ENCODE measurements at regions not wholly inside any gene's neighbourhood (a gene's known extent, or its start where the extent isn't known, plus 50 kb on each side); places are given as distances from the start of the nearest gene placed in this dataset.

DNA sequence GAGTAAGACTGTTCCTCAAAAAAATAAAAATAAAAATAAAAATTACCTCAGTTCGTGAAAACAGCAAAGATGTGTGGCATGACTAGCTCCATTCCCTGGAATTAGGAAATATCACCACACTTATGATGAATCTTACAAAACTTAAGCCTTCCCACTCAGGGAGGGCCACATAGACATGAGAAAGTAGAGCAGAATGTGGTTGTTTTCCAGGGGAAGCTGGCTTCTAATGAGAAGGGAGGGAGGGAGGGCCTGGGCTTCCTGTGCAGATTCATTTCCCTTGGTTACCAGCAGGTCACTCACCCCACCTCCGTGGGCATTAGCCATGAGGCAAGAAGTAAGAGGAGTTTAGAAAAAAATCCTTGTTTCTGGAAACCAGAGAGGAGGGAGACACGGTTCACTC lies 95.9 kb upstream of the RMDN2 start:
- Histone ChIP-seq H4K20me1 (ENCODE audit: control insufficient read depth, extremely low read depth, insufficient read depth, low read length) (no peaks in the 10 kb centered on the region), H3K4me2 (ENCODE audit: extremely low read depth, insufficient read depth, low read length) (no peak overlapping the region)

DNA sequence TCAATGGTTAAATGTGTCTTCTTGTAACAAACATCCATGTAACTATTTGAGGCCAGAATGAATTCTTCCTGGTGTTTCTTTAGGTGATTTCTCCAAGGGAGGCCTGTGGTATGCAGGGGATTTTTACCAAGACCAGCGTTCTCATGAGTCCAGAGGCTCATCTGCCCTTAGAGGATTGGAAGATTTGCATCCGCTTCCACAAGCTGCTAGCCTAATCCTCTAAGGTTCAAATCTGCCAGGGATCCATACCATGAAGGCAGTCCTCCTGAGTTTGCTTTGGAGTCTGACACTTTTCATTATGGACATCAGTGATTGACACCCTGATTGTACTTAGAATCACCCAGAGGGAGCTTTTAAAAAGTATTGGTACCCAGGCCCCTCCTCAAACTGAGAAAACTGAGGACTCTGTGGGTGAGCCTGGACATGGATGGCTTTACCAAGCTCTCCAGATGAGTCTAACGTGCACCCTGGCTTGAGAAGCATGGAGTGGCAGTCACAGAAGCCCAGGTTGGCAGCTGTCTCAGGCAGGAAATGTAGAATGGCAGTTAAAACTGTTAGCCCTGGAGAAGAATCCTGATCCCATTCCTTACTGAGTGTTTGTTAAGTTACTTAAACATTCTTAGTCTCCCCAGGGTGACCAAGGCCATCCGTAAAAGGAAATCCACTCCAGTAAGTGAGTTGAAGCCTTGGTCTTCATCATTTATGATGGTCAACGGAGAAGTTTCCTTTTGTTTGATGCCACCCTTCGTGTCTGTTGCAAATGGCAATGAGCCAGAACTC lies 95.3 kb upstream of the RMDN2 start:
- H3K27me3 ChIP-seq (ENCODE audit: control insufficient read depth, insufficient read depth, low read length) = no peaks in the 10 kb centered on the region
- DNase-seq (ENCODE audit: low read depth in 2 of 2) = no peak
- no peaks in the 10 kb centered on the region for H3K79me2 ChIP-seq (ENCODE audit: control insufficient read depth, insufficient read depth, low read length)
- no peak overlapping the region for H3K4me3 ChIP-seq (replicated peaks in 1 of 4; ENCODE audit: control extremely low read depth in 1 of 4, insufficient read depth in 1 of 4, low read depth in 3 of 4, low read length in 4 of 4)
- no peaks in the 10 kb centered on the region for H3K36me3 ChIP-seq (ENCODE audit: control insufficient read depth, insufficient read depth, low read length)
- H3K27ac ChIP-seq (ENCODE audit: insufficient read depth, low read length) = peak overlapping the region; percentile 66
- no peaks in the 10 kb centered on the region for H3K9me3 ChIP-seq (ENCODE audit: control insufficient read depth, insufficient read depth, low read depth, low read length)
- no peak overlapping the region for H3K9ac ChIP-seq (ENCODE audit: insufficient read depth, low read length)
- no peak overlapping the region for H3K4me2 ChIP-seq (ENCODE audit: extremely low read depth, insufficient read depth, low read length)
- H2AFZ ChIP-seq (ENCODE audit: low read length) = no peak overlapping the region
- H4K20me1 ChIP-seq (ENCODE audit: control insufficient read depth, extremely low read depth, insufficient read depth, low read length) = no peaks in the 10 kb centered on the region
- H3K4me1 ChIP-seq (ENCODE audit: control insufficient read depth, extremely low read depth, insufficient read depth, low read length) = peaks cover 17% of the 10 kb centered on the region
- TF ChIP-seq EZH2 (IDR thresholded peaks at IDR 0.05; ENCODE audit: low read length, missing control alignments) = no peak
- TF ChIP-seq, protein P1, sequence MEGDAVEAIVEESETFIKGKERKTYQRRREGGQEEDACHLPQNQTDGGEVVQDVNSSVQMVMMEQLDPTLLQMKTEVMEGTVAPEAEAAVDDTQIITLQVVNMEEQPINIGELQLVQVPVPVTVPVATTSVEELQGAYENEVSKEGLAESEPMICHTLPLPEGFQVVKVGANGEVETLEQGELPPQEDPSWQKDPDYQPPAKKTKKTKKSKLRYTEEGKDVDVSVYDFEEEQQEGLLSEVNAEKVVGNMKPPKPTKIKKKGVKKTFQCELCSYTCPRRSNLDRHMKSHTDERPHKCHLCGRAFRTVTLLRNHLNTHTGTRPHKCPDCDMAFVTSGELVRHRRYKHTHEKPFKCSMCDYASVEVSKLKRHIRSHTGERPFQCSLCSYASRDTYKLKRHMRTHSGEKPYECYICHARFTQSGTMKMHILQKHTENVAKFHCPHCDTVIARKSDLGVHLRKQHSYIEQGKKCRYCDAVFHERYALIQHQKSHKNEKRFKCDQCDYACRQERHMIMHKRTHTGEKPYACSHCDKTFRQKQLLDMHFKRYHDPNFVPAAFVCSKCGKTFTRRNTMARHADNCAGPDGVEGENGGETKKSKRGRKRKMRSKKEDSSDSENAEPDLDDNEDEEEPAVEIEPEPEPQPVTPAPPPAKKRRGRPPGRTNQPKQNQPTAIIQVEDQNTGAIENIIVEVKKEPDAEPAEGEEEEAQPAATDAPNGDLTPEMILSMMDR (conservative IDR thresholded peaks at IDR 0.05 in 1 of 2, IDR thresholded peaks at IDR 0.05 in 1 of 2; ENCODE audit: low read depth in 1 of 2, low read length in 2 of 2) = no peak

More for the DNA sequence above, 95.9 kb upstream of the RMDN2 start:
- peak overlapping the region; percentile 66 for H3K27ac ChIP-seq (ENCODE audit: insufficient read depth, low read length)
- no peaks in the 10 kb centered on the region for H3K27me3 ChIP-seq (ENCODE audit: control insufficient read depth, insufficient read depth, low read length)
- H3K9me3 ChIP-seq (ENCODE audit: control insufficient read depth, insufficient read depth, low read depth, low read length) = no peaks in the 10 kb centered on the region
- no peaks in the 10 kb centered on the region for H3K36me3 ChIP-seq (ENCODE audit: control insufficient read depth, insufficient read depth, low read length)
- no peak overlapping the region for H2AFZ ChIP-seq (ENCODE audit: low read length)
- DNase-seq (ENCODE audit: low read depth in 2 of 2) = peak; percentile 75 to 97
- TF ChIP-seq, protein P1 (conservative IDR thresholded peaks at IDR 0.05 in 1 of 2, IDR thresholded peaks at IDR 0.05 in 1 of 2; ENCODE audit: low read depth in 1 of 2, low read length in 2 of 2) = no peak
- no peak for TF ChIP-seq EZH2 (IDR thresholded peaks at IDR 0.05; ENCODE audit: low read length, missing control alignments)
- no peaks in the 10 kb centered on the region for H3K79me2 ChIP-seq (ENCODE audit: control insufficient read depth, insufficient read depth, low read length)
- no peak overlapping the region for H3K4me3 ChIP-seq (replicated peaks in 1 of 4; ENCODE audit: control extremely low read depth in 1 of 4, insufficient read depth in 1 of 4, low read depth in 3 of 4, low read length in 4 of 4)
- peaks cover 17% of the 10 kb centered on the region for H3K4me1 ChIP-seq (ENCODE audit: control insufficient read depth, extremely low read depth, insufficient read depth, low read length)
- H3K9ac ChIP-seq (ENCODE audit: insufficient read depth, low read length) = no peak overlapping the region

DNA sequence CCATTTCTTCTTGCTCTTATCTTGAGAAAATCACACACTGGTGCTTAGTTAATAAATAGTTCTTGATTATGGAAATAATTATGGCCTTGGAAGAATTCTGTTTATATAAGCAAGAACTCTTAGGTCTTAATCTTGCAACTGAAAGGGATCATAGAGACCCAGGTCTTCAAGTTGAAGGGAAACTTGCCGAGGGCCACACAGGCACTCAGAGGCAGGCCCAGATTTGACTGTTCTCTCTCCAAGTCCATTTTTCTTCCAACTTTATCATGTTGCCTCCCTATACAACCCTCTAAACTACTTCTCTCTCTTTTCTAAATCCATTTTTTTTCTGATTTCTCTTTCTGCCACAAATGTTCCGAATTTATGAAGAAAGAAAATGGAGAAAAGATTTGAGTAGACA lies 94.5 kb upstream of the RMDN2 start:
- Histone ChIP-seq H3K36me3 (ENCODE audit: control insufficient read depth, insufficient read depth, low read length) (no peaks in the 10 kb centered on the region), H3K79me2 (ENCODE audit: control insufficient read depth, insufficient read depth, low read length) (no peaks in the 10 kb centered on the region), H3K9ac (ENCODE audit: insufficient read depth, low read length) (no peak overlapping the region), H3K27me3 (ENCODE audit: control insufficient read depth, insufficient read depth, low read length) (no peaks in the 10 kb centered on the region), H3K4me3 (replicated peaks in 1 of 4; ENCODE audit: control extremely low read depth in 1 of 4, insufficient read depth in 1 of 4, low read depth in 3 of 4, low read length in 4 of 4) (no peak overlapping the region), H3K9me3 (ENCODE audit: control insufficient read depth, insufficient read depth, low read depth, low read length) (no peaks in the 10 kb centered on the region), H3K4me2 (ENCODE audit: extremely low read depth, insufficient read depth, low read length) (no peak overlapping the region), H4K20me1 (ENCODE audit: control insufficient read depth, extremely low read depth, insufficient read depth, low read length) (no peaks in the 10 kb centered on the region), H2AFZ (ENCODE audit: low read length) (no peak overlapping the region), H3K4me1 (ENCODE audit: control insufficient read depth, extremely low read depth, insufficient read depth, low read length) (peaks cover 17% of the 10 kb centered on the region), H3K27ac (ENCODE audit: insufficient read depth, low read length) (no peak overlapping the region)
- TF ChIP-seq, protein P1 (conservative IDR thresholded peaks at IDR 0.05 in 1 of 2, IDR thresholded peaks at IDR 0.05 in 1 of 2; ENCODE audit: low read depth in 1 of 2, low read length in 2 of 2) = no peak
- no peak for TF ChIP-seq EZH2 (IDR thresholded peaks at IDR 0.05; ENCODE audit: low read length, missing control alignments)
- DNase-seq (ENCODE audit: low read depth in 2 of 2) = no peak
